NCI-H526 treated with DMSO at 0.1 percent for 48 hours (cell line): ENCODE measurements at regions not wholly inside any gene's neighbourhood (a gene's known extent, or its start where the extent isn't known, plus 50 kb on each side); places are given as distances from the start of the nearest gene placed in this dataset.

Experiments used
- DNase-seq: peaks from one replicate; lab custom pipeline; 2025; lab: John Stamatoyannopoulos, UW

- DNase-seq = no peak
Observed at GRCh38 chr2:7719876-7720275, 802.7 kb downstream of the RNF144A start.

- no peak for DNase-seq
Observed at GRCh38 chr2:7721413-7721995, 804.3 kb downstream of the RNF144A start.

- DNase-seq = no peak
Observed at GRCh38 chr2:7722212-7722910, 805.1 kb downstream of the RNF144A start.

- no peak for DNase-seq
Observed at GRCh38 chr2:7724336-7724735, 807.1 kb downstream of the RNF144A start.

- DNase-seq = no peak
Observed at GRCh38 chr2:7725171-7725849, 808.1 kb downstream of the RNF144A start.

GRCh38 chr2:7725850-7726242, 808.6 kb downstream of the RNF144A start:
- no peak for DNase-seq

- DNase-seq = no peak
Observed at GRCh38 chr2:7726989-7727388, 809.8 kb downstream of the RNF144A start.

- no peak for DNase-seq
Observed at GRCh38 chr2:7728388-7728787, 811.2 kb downstream of the RNF144A start.

GRCh38 chr2:7730449-7730848, 813.2 kb downstream of the RNF144A start:
- DNase-seq = no peak

GRCh38 chr2:7730990-7731389, 813.8 kb downstream of the RNF144A start:
- DNase-seq = no peak

- DNase-seq = no peak
Observed at GRCh38 chr2:7732497-7732896, 815.3 kb downstream of the RNF144A start.

- DNase-seq = no peak
Observed at GRCh38 chr2:7736646-7737305, 819.6 kb downstream of the RNF144A start.

- no peak for DNase-seq
Observed at GRCh38 chr2:7738596-7738995, 821.4 kb downstream of the RNF144A start.

- no peak for DNase-seq
Observed at GRCh38 chr2:7740114-7740513, 822.9 kb downstream of the RNF144A start.

- DNase-seq = no peak
Observed at GRCh38 chr2:7742301-7742700, 825.1 kb downstream of the RNF144A start.

- DNase-seq = no peak
Observed at GRCh38 chr2:7744827-7745226, 827.6 kb downstream of the RNF144A start.

GRCh38 chr2:7745369-7745768, 828.2 kb downstream of the RNF144A start:
- DNase-seq = no peak

- no peak for DNase-seq
Observed at GRCh38 chr2:7748717-7749415, 831.7 kb downstream of the RNF144A start.

- DNase-seq = no peak
Observed at GRCh38 chr2:7749895-7750559, 832.8 kb downstream of the RNF144A start.

GRCh38 chr2:7752291-7752690, 835.1 kb downstream of the RNF144A start:
- DNase-seq = no peak

GRCh38 chr2:7753777-7754176, 836.6 kb downstream of the RNF144A start:
- no peak for DNase-seq

GRCh38 chr2:7755879-7756278, 838.7 kb downstream of the RNF144A start:
- DNase-seq = no peak
